ENCODE measurements at regions not wholly inside any gene's neighbourhood (a gene's known extent, or its start where the extent isn't known, plus 50 kb on each side); places are given as distances from the start of the nearest gene placed in this dataset.

DNA sequence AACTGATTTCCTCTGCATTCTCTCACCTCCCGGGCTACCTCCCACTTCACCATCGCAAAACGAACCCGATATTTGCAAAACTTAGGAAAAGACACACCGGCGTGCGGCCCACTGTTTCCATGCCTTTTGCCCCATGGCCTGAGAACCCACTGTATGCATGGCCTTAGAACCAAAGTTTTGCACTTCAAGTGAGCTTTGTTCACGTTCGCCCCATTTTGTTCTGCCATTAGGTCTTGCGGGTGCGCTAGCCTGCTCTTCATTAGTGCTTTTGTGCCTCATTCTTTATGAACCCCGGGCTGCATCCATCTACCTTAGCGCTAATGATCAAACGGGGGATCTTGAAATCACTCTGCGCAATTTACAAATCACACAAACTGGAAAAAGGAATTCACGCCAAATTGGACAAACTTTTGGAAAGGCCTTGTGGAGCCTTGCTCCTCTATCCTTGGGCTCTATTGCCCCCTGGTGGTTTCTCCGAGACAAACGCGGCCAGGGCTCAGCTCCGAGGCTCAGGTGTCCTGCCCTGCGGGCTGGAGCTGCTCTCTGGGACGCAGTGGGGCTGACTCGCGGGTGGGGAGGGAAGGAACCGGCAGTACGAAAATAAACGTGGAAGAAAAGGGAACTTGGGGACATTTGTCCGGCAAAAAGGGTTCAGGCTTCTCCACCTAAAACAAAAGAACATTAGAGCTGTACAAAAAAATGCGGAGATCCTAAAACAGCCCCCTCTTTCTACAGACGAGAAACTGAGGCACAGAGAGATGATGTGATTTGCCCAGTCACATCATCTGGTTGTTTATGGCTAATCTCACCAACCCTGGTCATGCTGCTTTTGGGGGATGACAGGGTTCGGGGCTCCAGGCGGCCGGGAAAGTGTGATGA lies 300.4 kb upstream of the NFE2L3 start:
- Mint-ChIP-seq H3K27ac (no peak overlapping the region), H3K36me3 (peaks cover 5% of the 10 kb centered on the region), H3K9me3 (no peaks in the 10 kb centered on the region), H3K4me3 (peak overlapping the region; percentile 50), H3K4me1 (peaks cover 7% of the 10 kb centered on the region)
- DNase-seq (ENCODE audit: low spot score in 2 of 2) (peak; percentile 33 to 82), ATAC-seq (peak; percentile 76)

GRCh38 chr7:25852211-25852938 lies 299.6 kb upstream of the NFE2L3 start:
- Mint-ChIP-seq H3K36me3 (peaks cover 5% of the 10 kb centered on the region), H3K9me3 (no peaks in the 10 kb centered on the region), H3K4me1 (peaks cover 7% of the 10 kb centered on the region), H3K4me3 (peak overlapping the region; percentile 50), H3K27ac (no peak overlapping the region)
- DNase-seq (ENCODE audit: low spot score in 2 of 2) (no peak), ATAC-seq (no peak)

DNA sequence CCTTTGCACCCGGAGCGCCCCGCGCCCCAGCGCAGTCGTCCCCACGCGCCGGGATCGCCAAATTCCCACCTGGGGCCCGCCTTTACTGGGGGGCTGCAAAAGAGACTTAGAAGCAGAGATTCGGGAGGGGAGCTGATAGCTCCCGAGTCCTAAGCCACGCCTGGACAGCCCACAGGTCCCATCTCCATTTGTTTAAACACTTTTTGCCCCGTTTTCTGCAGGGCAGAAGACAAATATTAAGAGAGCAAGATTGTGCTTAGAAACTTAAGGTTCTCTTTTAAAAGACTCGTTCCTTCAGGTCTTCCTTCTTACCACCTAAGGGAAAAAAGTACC lies 299.1 kb upstream of the NFE2L3 start:
- H3K4me1 Mint-ChIP-seq: peaks cover 7% of the 10 kb centered on the region
- ATAC-seq: no peak

DNA sequence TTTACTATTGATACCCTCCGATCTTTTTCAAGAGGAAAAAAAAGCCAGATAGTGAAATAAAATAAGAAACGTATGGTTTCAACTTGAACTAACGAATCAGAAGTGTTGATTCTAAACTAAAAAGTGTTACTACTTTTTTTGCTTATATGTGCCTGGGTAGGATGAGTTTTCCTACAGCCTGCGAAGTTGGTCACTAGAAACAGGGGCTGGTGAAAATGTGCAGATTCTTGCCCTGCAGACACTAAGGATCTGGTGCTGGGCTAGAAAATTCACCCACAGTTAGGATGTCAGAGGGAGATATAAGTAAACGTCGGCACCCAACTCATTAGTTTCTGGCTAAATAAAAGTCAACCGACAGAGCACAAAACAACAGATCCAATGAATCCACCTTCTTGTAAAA lies 298.7 kb upstream of the NFE2L3 start:
- ATAC-seq (no peak), DNase-seq (ENCODE audit: low spot score in 2 of 2) (no peak)
- no peaks in the 10 kb centered on the region for H3K9me3 Mint-ChIP-seq
- H3K27ac Mint-ChIP-seq: no peak overlapping the region
- peaks cover 7% of the 10 kb centered on the region for H3K4me1 Mint-ChIP-seq
- no peak overlapping the region for H3K4me3 Mint-ChIP-seq
- H3K36me3 Mint-ChIP-seq: peaks cover 5% of the 10 kb centered on the region

More for the DNA sequence above, 299.1 kb upstream of the NFE2L3 start:
- no peak overlapping the region for H3K27ac Mint-ChIP-seq
- peaks cover 5% of the 10 kb centered on the region for H3K36me3 Mint-ChIP-seq
- no peak for DNase-seq (ENCODE audit: low spot score in 2 of 2)
- no peak overlapping the region for H3K4me3 Mint-ChIP-seq
- H3K9me3 Mint-ChIP-seq: no peaks in the 10 kb centered on the region

DNA sequence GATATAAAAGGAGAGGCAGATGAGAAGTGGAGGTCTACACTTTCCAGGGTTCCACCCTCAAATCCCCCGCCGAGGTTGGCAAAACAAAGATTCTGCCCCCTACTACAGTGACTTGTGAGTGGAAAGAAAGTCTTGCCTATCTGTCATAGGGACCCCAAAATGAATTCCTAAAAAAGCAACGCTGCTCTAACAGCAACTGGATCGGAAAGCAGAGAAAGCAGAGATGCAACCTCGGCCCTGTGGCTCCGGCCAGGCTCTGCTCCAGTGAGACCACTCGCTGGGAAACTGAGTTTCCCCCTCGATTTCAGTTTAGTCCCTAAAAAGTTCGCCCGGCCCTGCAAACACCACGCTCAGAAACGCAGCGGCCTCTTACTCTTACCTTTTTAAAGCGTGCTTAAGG lies 297.9 kb upstream of the NFE2L3 start:
- no peak overlapping the region for H3K4me3 Mint-ChIP-seq
- H3K9me3 Mint-ChIP-seq: no peaks in the 10 kb centered on the region
- peaks cover 5% of the 10 kb centered on the region for H3K36me3 Mint-ChIP-seq
- H3K4me1 Mint-ChIP-seq: peaks cover 7% of the 10 kb centered on the region
- ATAC-seq (no peak), DNase-seq (ENCODE audit: low spot score in 2 of 2) (no peak)
- H3K27ac Mint-ChIP-seq: no peak overlapping the region

DNA sequence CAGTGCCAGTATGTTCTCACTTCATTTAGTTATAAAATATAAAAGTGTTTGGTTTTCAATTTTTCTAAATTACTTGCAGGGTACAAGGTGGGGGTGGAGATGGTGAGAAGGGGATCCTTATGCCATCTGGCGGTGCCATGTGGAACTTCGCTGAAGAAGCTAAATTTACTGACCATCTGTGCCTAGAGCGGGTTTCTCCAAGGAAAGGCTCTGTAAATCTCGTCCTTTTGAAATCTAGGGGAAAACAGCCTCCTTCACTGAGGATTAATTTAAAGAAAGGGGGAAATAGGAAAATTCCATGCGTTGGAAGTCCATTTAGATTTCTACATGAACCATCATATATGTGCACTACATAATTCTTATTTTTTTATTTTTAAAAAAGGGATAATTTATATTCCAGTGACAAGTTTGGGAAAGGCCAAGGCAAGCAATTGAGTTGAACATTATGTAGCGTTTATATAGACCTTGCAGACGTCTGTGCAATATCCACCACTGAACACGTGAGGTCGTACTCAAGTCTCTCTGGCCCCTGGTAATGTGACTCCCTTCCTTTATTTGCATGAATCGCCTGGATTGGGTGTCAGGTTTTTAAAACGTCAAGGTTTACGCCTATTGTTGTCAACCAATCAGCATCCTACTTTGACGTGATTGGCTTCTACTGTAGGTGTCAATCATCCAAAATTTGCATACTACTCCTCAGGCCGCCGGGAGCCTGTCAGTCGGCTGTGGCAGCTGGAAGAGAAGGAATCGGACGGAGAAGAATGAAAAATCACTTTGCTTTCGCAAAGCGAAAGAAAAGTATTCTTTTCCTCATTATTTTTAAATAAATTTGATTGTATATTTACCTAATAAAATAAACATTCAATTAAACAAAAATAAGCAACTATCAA lies 297.1 kb upstream of the NFE2L3 start:
- ATAC-seq (no peak), DNase-seq (ENCODE audit: low spot score in 2 of 2) (no peak)
- H3K4me3 Mint-ChIP-seq: no peak overlapping the region
- H3K4me1 Mint-ChIP-seq: peaks cover 7% of the 10 kb centered on the region
- no peak overlapping the region for H3K27ac Mint-ChIP-seq
- H3K9me3 Mint-ChIP-seq: peaks cover 4% of the 10 kb centered on the region
- H3K36me3 Mint-ChIP-seq: peaks cover 12% of the 10 kb centered on the region

- DNase-seq (ENCODE audit: low spot score in 2 of 2) (no peak), ATAC-seq (peak; percentile 4)
- H3K36me3 Mint-ChIP-seq: peaks cover 17% of the 10 kb centered on the region
- no peak overlapping the region for H3K27ac Mint-ChIP-seq
- no peak overlapping the region for H3K4me3 Mint-ChIP-seq
- H3K4me1 Mint-ChIP-seq: peaks cover 7% of the 10 kb centered on the region
- peaks cover 4% of the 10 kb centered on the region for H3K9me3 Mint-ChIP-seq
These were observed 295.9 kb upstream of the NFE2L3 start for GRCh38 chr7:25855854-25856782.

DNA sequence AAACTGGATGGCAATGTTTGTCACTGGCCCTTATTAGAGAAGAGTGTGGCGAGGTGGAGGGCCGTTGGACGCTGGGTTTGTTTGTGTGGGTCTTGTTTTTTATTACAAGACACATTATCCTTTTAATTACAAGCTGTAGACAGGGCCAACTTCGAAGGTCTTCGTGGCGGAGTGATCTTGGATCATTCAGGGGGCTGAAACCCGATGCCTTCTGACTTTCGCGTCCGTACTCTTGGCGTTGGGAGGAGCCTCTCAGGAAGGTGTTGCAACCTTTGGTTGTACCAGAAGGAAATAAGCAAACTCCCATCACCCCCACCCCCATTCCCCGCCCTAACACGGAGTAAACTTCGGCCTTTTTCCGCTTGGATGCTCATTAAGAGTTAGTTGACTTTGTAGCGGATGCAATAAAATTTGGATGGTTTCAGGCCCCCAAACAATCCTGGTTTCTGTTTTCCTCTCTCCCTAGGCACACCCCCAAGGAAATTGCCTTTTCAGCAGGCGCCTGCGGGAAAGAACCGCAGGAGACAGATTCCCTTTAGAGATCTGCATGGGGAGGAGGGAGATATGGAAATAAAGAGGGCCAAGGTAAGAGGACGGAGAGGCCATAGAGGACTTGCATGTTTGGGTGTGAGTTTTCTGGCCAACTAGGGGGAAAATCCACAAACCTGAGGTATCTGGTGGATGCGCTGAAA lies 294.5 kb upstream of the NFE2L3 start:
- no peak for DNase-seq (ENCODE audit: low spot score in 2 of 2)
- Mint-ChIP-seq H3K4me1 (peaks cover 10% of the 10 kb centered on the region), H3K9me3 (peaks cover 10% of the 10 kb centered on the region), H3K4me3 (no peak overlapping the region), H3K27ac (no peak overlapping the region), H3K36me3 (peaks cover 21% of the 10 kb centered on the region)
- ATAC-seq: no peak

DNA sequence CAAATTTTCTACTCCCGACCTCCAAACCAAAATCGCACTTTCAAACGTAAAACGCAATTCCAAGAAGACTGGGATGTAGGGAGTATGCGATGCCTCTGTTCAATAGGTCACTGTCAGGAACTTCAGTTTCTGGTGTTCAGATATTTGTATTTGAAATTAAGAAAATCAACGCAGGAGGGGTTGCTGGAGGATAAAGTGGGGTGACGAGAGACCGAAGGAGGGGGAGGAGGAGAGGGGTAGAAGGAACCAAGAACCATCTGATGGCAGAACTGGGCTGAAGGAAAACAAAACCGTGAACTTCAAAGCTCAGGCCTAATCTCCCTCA lies 293.8 kb upstream of the NFE2L3 start:
- H3K4me1 Mint-ChIP-seq: peaks cover 15% of the 10 kb centered on the region
- DNase-seq (ENCODE audit: low spot score in 2 of 2) (no peak), ATAC-seq (no peak)
- peaks cover 23% of the 10 kb centered on the region for H3K36me3 Mint-ChIP-seq
- H3K9me3 Mint-ChIP-seq: peaks cover 10% of the 10 kb centered on the region
- H3K27ac Mint-ChIP-seq: no peak overlapping the region
- H3K4me3 Mint-ChIP-seq: no peak overlapping the region

DNA sequence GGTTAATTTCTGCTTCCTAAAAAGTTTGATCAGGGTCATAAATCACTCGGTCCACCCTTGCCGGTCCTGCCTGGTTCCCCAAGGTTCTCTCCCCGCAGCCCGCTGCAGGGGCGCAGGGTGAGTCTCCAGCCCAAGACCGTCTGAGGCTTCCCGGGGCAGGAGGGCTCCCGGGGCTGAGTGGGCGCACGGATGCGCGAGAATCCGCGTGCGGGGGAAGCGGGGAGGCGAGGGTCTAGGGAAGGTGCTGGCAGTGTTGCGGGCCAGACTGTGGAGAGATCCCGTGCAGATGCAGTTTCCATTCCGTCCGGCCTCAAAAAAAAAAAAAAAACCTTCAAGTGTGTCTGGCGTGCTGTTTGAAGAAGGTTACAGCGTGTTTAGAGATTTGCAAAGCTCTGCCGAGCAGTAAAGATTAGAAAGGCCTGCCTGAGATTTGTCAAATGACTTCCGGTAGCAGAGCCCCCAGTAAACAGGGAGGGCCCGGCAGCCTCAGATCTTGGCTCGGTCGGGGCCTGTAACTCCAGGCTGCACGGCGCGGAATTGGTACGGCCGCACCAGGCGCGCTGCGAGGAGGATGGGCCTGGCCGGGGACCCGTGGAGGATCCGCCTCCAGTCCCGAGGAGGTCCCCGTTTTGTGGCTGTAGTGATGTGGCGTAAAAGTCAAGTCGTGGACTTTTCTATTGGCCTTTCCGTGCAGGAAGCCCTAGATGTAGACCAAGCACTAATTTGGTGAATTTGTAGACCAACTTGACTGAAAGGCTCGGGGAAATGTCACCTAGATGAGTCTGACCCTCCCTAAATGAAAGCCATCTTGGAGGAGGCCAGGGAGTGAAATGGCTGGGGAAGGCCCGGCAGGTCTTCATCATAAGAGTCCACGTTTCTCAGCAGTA lies 293.2 kb upstream of the NFE2L3 start:
- peaks cover 15% of the 10 kb centered on the region for H3K4me1 Mint-ChIP-seq
- H3K4me3 Mint-ChIP-seq: no peak overlapping the region
- DNase-seq (ENCODE audit: low spot score in 2 of 2) (no peak), ATAC-seq (no peak)
- H3K27ac Mint-ChIP-seq: no peak overlapping the region
- H3K9me3 Mint-ChIP-seq: peaks cover 10% of the 10 kb centered on the region
- H3K36me3 Mint-ChIP-seq: peaks cover 29% of the 10 kb centered on the region

- Mint-ChIP-seq H3K4me3 (no peak overlapping the region), H3K27ac (no peak overlapping the region), H3K9me3 (peaks cover 10% of the 10 kb centered on the region), H3K4me1 (peaks cover 15% of the 10 kb centered on the region), H3K36me3 (peaks cover 31% of the 10 kb centered on the region)
- ATAC-seq: no peak
- DNase-seq (ENCODE audit: low spot score in 2 of 2): no peak
These were observed 292.4 kb upstream of the NFE2L3 start for GRCh38 chr7:25859412-25860274.

- Mint-ChIP-seq H3K4me3 (no peak overlapping the region), H3K27ac (no peak overlapping the region), H3K9me3 (peaks cover 10% of the 10 kb centered on the region), H3K36me3 (peaks cover 31% of the 10 kb centered on the region), H3K4me1 (peaks cover 15% of the 10 kb centered on the region)
- DNase-seq (ENCODE audit: low spot score in 2 of 2) (no peak), ATAC-seq (no peak)
These were observed 291.5 kb upstream of the NFE2L3 start for GRCh38 chr7:25860275-25861163.
